ENCODE measurements at regions not wholly inside any gene's neighbourhood (a gene's known extent, or its start where the extent isn't known, plus 50 kb on each side); places are given as distances from the start of the nearest gene placed in this dataset.

- TF ChIP-seq, protein P1, sequence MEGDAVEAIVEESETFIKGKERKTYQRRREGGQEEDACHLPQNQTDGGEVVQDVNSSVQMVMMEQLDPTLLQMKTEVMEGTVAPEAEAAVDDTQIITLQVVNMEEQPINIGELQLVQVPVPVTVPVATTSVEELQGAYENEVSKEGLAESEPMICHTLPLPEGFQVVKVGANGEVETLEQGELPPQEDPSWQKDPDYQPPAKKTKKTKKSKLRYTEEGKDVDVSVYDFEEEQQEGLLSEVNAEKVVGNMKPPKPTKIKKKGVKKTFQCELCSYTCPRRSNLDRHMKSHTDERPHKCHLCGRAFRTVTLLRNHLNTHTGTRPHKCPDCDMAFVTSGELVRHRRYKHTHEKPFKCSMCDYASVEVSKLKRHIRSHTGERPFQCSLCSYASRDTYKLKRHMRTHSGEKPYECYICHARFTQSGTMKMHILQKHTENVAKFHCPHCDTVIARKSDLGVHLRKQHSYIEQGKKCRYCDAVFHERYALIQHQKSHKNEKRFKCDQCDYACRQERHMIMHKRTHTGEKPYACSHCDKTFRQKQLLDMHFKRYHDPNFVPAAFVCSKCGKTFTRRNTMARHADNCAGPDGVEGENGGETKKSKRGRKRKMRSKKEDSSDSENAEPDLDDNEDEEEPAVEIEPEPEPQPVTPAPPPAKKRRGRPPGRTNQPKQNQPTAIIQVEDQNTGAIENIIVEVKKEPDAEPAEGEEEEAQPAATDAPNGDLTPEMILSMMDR (IDR thresholded peaks at IDR 0.05; ENCODE audit: low read length): no peak
- no peak for TF ChIP-seq EZH2phosphoT487 (IDR thresholded peaks at IDR 0.05; ENCODE audit: low read length)
Measured at GRCh38 chr21:35344582-35344981, 295.5 kb upstream of the RUNX1 start.
